Natural killer cell treated with Interleukin-12 subunit alpha and Interleukin-12 subunit beta and Interleukin-15 and Interleukin-18, amount 100 ng/mL, for 72 hours (primary cell): ENCODE measurements at regions not wholly inside any gene's neighbourhood (a gene's known extent, or its start where the extent isn't known, plus 50 kb on each side); places are given as distances from the start of the nearest gene placed in this dataset.

ENCODE experiments used
- ATAC-seq, 2 donors: fragments of 150-1000 bp; cut with Tn5 transposase in 1 of 2; sonication (Bioruptor Pico), chemical (Tn5 transposase) in 1 of 2; 2 replicates each; pipeline ENCODE4 v1.10.0; 2021
- DNase-seq: peaks from one replicate; pipeline ENCODE4 v3.0.0; 2022; ENCODE audit warnings: low spot score
- H3K27ac Mint-ChIP-seq, 2 donors: 1 replicate in 1 of 2; 2 replicates in 1 of 2; pipeline ENCODE4 v1.8.0; 2022; ENCODE audit warnings: mixed read lengths in 2 of 2, mild to moderate bottlenecking in 1 of 2, moderate library complexity in 1 of 2
- H3K27me3 Mint-ChIP-seq, 2 donors: 1 replicate in 1 of 2; 2 replicates in 1 of 2; pipeline ENCODE4 v1.8.0; 2022; ENCODE audit warnings: mixed read lengths in 2 of 2
- H3K36me3 Mint-ChIP-seq: one replicate; pipeline ENCODE4 v1.8.0; 2022; ENCODE audit warnings: mixed read lengths
- H3K4me1 Mint-ChIP-seq, 2 donors: 1 replicate in 1 of 2; 2 replicates in 1 of 2; pipeline ENCODE4 v1.8.0; 2022; ENCODE audit warnings: low read depth in 2 of 2, mixed read lengths in 2 of 2, mild to moderate bottlenecking in 1 of 2
- H3K4me3 Mint-ChIP-seq: one replicate; pipeline ENCODE4 v1.8.0; 2022; ENCODE audit warnings: mixed read lengths
- H3K9me3 Mint-ChIP-seq: 2 replicates; pipeline ENCODE4 v1.8.0; 2022; ENCODE audit warnings: mixed read lengths

- Mint-ChIP-seq H3K4me1 (peaks cover 43 to 49% of the 10 kb centered on the region in 2 donors), H3K4me3 (peak overlapping the region; percentile 98), H3K9me3 (no peaks in the 10 kb centered on the region), H3K36me3 (peaks cover 15% of the 10 kb centered on the region), H3K27ac (peak overlapping the region; percentile 92 to 97), H3K27me3 (no peaks in the 10 kb centered on the region)
- DNase-seq (no peak), ATAC-seq (no peak)
Observed at GRCh38 chr17:409308-409847, 56.8 kb upstream of the RPH3AL start.

GRCh38 chr17:404703-405102 is 52.1 kb upstream of the RPH3AL start:
- H3K9me3 Mint-ChIP-seq, result no peaks in the 10 kb centered on the region
- ATAC-seq (no peak), DNase-seq (no peak)
- H3K36me3 Mint-ChIP-seq, result peaks cover 4% of the 10 kb centered on the region
- H3K27me3 Mint-ChIP-seq, result no peaks in the 10 kb centered on the region
- peaks cover 8 to 12% of the 10 kb centered on the region in 2 donors for H3K4me1 Mint-ChIP-seq
- H3K27ac Mint-ChIP-seq, result no peak overlapping the region
- no peak overlapping the region for H3K4me3 Mint-ChIP-seq
